Left lobe of liver (tissue), 2 donors: ENCODE measurements at regions not wholly inside any gene's neighbourhood (a gene's known extent, or its start where the extent isn't known, plus 50 kb on each side); places are given as distances from the start of the nearest gene placed in this dataset.

Source experiments
- ATAC-seq: fragments of 200-7000 bp; cut with Tn5 transposase; one replicate; pipeline ENCODE4 v1.9.1; 2020; ENCODE audit warnings: mild to moderate bottlenecking, moderate library complexity
- DNase-seq: peaks from one replicate; pipeline ENCODE4 v3.0.0-alpha.2; 2020; ENCODE audit warnings: low spot score
- donor health status: DM: no; HTN: no; CAD: no; lungs with moderate emphysema.
- donor health status: DM: no; HTN: yes; CAD: no.

DNA sequence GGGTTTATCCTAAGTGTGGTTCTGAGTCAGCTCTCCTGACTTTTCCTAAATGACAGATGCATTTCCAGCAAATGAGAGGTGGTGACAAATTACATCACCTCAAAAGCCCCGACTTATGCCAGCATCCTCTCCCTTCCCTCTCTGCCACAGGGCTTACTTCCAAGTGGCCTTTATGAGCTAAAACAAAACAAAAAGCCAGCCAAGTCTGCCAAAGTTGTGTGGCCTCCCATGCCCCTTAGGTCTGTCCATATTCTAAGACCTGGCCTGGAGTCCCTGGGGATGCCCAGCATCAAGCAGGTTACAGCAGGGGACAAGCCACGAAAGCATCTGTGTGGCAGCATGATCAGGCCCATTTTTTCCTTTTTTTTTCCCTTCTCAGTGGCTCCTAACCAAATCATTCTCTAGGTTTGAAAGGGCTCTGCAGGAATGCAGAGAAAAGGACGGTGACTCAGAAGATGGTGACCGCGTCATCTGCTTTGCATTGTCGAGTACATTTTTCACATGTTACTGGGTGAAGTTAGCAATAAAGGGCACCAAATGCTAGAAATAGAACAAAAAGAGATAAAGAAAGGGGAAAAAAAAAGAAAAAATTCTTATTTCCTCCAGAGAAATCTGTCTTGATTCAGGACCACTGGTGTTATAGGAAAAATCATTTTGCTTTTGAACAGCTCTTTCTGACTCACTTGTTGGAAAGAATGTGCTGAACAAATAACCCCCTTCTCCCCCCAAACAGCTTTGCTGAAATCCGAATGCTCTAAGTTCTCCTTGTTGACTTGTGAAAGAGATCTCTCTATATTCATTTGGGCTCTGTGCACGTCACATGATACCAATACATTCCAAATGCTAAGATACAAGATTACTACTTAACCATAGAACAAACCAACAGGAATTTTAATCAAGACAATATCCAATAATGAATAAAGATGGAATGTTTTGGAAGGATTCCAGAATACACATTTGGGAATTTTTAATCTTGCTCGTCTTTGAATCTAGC is 178.7 kb downstream of the EN1 start:
- ATAC-seq: no peak
- DNase-seq: no peak

DNA sequence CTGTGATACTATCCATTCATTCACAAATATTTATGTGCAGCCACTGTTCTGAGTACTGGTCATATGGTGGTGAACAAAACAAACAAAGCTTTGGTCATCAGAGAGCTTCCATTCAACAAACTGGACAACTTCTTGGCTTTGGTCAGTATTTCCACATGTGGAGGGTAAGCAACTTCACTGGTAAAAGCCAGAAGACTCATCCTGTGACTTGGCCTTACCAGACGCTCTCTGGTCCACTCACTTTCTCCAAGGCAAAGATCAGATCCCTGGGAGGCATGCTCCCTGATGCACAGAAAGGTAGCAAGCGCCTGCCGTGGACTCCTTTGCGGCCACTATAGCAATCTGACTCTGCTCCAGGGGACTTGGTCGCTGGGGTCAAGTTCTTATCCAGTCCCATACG is 179.5 kb downstream of the EN1 start:
- DNase-seq: no peak
- no peak for ATAC-seq

DNA sequence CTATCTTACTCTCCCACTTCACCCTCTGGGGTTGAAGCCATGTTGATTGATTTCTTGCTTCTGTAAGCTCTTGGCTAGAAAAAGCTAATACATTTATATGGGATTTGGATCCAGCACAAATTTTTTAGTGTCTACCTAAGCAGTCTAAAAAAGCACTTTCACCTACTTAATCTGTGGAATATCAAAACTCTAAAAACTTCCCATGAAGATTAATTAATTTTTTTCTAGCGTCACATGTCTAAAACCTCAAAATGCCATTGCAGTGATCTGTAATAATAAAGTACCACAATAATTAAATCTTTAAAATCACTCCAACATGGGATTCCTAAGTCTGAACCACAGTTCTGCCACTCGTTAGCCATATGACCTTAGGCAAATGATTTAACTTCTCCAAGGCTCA is 180.1 kb downstream of the EN1 start:
- no peak for ATAC-seq
- no peak for DNase-seq

DNA sequence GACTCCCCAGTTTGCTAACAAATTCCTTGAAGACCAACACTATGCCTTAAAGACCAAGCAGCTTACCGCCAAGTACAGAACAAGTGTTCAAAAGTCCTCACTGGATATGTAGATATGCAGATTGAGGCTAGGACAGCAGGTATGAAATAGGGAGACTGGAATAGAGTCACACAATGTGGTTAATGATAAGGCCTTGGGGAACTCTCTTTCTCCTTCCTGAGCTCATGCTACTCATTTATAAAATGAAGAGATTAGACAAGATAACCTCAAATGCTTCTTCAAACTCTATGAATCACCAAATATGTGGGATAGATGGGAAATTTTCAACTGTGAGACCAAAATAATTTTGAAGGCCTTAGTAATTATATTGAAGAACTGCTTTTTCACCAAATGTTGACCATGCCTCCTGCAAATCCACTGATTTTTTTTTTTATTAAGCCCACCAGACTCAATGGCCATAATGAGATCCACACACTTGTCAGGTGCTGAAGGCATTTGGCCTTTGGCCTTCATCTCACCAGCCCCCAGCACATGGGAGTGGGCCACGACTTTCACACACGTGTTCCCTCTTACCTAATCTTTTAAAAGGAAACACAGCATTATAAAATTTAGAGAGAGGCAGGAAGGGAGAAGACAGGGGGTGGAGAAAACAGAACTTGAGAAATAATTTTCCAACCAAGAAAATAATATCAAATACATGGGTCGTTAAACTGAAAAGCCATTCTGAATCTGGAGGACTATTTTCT is 181.5 kb downstream of the EN1 start:
- ATAC-seq: no peak
- no peak for DNase-seq

DNA sequence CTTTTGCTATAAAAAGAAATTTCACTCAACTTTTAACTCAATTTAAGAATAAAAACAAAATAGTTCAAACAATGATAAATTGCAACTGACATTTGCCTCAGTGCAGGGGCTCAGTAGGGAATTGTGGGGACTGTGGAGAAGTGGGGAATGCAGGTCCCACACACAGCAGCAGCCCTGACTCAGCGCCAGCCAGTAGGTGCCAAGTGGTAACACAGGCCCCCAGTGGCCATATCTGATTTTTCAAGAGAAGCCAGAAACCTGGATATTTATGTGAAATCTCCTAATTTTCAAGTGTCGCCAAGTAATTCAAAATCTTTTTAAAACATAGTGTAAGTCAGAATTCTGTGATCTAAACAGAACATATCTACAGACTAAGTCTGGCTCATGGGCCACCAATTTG is 186.3 kb downstream of the EN1 start:
- DNase-seq (no peak), ATAC-seq (no peak)

DNA sequence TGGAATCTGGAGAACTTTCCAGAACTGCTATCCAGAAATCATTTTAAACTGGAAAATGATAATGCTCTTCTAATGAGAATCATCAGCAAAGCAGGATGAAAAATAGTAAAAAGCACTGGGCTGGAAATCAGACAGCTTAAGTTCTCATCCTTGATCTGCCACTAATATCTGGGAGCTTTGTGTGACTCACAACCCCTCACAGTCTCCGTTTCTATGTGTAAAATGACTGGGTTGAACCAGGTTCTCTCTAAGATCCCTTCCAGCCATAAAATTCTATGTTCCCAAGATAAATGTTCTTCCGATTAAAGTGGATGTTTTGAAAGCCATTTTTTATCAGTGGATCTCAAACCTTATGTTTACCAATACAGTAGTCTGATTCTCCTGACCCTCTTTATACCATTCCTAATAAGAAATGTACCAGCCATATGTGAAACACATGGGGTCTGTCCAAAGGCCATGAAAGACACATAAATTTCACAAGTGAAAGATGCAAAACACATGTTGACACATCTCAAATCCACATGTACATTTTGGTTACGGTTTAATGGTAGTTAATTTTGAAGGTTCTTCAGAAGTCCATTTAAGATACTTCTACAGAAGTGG is 188.8 kb downstream of the EN1 start:
- DNase-seq: no peak
- ATAC-seq: no peak

DNA sequence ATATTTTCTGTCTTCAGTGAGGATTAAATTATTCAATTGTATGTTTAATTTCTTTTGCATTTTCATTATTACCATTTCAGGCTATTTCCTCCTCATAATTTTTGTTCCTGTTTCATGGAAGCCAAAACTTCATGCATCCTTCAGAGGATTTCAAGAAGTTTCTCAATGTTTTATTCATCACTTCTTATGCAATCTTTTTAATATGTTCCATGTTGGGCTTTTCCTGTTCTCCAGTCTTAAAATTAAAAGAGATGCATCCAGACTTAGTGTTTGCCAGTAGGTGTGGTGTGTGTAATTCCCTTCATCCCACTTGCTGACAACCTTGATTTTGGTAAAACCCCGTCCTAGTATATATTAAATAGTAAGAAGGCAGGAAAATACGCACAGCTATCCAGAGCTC is 190.0 kb downstream of the EN1 start:
- no peak for DNase-seq
- ATAC-seq: no peak

DNA sequence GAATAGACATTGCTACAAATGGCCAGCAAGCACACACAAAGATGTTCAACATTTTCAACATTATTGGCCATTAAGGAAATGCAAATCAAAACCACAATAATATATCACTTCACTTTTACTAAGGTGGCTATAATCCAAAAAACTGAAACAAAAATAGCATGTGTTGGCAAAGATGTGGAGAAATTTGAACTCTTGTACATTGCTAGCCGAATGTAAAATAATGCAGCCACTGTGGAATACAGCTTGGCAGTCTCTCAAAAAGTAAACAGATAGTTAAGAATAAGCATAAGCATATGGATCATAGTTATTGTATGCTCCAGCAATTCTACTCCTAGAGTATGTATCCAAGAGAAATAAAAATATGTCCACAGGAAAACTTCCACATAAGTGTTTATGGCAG is 192.5 kb downstream of the EN1 start:
- ATAC-seq: no peak
- DNase-seq: no peak

DNA sequence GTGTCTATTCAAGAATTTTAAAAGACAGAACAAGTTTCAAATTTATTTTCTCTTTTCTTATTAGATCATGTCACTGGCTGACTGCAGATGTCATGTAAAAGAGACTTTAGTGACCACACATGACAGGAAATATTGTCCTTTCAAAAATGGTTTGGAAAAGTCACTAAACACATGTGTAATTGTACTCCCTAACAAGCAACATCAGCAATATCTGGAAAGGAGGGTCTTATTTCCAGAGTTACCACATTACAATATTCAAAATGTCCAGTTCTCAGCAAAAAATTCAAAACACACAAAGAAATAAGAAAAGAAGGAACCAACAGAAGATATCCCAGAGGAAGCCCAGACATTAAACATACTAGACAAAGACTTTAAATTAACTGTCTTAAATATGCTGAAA is 197.1 kb downstream of the EN1 start:
- DNase-seq (no peak), ATAC-seq (no peak)

DNA sequence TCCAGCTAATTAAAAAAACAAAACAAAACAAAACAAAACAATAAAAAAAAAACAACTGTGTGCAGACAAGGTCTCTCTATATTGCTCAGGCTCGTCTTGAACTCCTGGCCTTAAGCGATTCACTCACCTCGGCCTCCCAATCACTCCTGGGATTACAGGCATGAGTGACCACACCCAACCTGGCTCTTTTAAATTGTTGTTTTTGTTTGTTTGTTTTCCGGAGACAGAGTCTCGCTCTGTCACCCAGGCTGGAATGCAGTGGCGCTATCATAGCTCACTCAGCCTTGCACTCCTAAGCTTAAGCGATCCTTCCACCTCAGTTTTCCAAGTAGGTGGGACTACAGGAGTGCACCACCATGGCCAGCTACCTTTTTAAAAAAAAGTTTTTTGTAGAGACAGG is 201.6 kb downstream of the EN1 start:
- DNase-seq (no peak), ATAC-seq (no peak)

DNA sequence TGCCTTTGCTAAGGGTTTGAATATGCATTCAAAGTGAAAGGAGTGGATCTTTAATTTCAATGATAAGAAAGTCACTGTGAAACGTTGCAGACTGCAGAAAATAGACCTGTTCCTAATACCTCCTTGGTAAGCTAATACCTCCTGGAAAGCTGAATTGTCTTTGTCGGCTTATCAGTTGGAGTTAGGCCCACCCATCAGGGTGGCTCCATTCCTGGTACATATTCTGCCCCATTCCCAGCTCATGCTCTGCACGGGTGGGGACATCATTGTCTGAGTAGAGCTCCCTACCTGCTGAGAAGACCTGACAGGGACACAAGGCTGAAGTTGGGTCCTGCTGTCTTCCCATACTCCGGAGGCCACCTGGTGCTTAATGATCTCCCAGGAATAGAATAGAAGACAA is 203.3 kb downstream of the EN1 start:
- no peak for ATAC-seq
- DNase-seq: no peak

DNA sequence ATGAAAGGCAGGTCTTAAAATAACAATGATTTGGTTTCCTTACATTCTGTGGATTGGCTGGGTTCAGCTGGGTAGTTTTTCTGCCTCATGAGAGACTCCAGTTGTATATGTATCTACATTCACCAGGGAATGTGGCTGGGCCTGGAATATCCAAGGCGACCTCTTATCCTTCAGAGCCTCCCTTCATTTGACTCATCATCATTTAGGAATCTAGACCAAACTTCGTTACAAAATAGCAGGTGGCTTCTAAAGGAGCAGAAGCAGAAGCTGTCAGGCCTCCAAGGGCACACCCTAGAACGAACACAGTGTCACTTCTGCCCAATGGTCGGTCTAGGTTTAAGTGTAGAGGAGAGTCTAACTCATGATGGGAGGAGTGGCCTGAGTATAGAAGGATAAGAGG is 204.2 kb downstream of the EN1 start:
- no peak for ATAC-seq
- DNase-seq: no peak

DNA sequence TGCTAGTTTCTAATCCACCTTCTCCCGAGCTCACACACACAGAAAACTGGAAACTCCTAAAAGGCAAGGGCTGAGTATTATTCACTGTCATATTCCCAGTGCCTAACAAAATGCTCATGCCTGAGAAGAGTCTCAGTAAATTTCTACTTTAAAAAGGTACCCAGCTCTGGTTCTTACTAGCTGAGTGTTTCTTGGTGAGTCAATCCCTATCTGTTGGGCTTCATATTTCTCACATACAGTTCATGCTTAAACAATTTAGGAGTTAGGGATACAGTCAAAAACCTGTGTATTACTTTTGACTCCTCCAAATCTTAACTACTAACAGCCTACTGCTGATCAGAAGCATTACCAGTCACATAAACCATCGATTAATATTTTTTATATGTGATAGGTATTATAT is 204.9 kb downstream of the EN1 start:
- ATAC-seq (no peak), DNase-seq (no peak)

DNA sequence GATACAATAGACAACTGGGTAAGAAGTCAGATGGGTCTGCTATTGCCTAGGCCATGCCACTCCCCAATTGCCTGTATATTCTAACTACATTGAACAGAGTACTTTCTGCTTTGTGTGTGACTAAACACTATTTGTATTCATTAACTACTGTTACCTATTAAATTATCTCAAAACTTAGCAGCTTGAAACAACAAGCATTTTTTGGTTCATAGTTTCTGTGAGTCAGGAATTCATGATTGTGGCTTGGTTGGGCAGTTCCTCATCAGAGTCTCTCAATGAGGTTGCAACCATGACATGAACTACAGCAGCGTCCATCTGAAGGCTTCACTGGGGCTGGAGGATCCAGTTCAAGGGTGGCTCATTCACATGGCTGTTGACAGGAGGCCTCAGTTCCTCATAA is 205.7 kb downstream of the EN1 start:
- ATAC-seq: no peak
- no peak for DNase-seq

DNA sequence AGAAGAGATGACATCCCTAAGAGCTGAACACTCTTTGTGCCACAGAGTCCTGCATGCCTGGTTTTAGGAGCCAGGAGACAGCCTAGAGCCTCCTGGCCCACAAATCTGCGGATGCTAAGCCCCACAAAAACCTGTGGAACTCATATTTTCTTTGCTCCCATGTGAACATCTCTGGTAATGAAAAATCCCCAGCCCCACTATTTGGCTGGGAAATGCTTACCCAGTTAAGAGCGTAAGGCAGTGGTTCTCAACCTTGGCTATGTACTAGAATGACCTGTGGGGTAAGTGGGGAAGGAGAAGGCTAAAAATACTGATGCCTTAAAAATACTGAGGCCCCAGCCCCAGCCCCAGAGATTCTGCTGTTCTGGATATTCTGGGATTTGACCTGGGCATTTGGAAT is 208.1 kb downstream of the EN1 start:
- DNase-seq (no peak), ATAC-seq (no peak)

DNA sequence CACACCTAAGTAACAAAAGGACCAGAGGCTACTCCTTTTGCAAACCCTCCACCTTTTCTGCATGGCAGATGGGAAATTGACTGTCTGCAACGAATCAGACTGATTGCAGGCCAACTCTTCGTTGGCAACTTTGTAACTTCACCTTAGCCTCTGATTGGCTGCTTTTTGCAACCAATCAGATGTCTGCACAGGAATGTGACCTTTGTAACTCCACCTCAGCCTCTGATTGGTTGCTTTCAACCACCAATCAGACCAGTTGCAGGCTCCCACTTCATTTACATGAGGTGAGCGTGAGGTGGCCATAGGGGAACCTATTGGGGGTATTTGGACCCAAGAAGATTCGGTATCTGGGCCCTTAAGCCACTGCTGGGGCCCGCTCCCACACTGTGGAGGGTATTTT is 209.0 kb downstream of the EN1 start:
- ATAC-seq (no peak), DNase-seq (no peak)

DNA sequence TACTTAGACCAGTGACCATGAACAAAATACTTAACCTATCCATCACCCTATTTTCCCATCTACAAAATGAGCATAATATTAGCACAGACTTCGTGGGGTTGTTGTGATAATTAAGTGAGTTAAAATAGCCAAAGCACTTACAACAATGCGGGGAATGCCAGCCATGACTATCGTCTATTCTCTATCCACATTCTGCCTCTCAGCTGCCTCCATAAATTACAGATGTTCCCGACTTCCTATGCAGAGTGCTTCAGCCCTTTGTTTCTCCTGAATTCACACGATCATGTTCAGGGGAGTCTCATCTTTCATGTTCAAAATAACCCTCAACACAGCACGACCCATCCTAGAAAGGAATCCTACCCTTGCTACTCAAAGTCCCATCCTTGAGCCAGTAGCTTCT is 211.6 kb downstream of the EN1 start:
- ATAC-seq: no peak
- DNase-seq: no peak

DNA sequence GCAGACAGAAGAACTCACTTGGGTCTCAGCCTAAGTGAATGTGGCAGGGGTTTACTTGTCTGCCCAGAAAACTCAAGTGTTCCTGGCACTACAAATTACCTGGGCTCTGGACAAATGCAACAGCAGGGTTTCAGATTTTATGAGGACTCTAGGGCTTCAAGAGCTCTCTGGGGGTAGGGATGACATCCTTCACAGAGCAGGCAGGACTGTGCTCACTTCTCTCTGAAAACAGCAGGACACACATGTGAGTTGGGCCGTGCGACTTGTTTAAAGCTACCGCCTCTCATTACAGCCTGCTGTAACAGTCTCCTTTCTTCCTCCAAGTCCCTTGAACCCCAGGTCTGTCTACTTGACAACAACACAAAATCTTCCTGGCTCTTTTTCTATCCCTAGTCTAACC is 212.6 kb downstream of the EN1 start:
- no peak for ATAC-seq
- no peak for DNase-seq

DNA sequence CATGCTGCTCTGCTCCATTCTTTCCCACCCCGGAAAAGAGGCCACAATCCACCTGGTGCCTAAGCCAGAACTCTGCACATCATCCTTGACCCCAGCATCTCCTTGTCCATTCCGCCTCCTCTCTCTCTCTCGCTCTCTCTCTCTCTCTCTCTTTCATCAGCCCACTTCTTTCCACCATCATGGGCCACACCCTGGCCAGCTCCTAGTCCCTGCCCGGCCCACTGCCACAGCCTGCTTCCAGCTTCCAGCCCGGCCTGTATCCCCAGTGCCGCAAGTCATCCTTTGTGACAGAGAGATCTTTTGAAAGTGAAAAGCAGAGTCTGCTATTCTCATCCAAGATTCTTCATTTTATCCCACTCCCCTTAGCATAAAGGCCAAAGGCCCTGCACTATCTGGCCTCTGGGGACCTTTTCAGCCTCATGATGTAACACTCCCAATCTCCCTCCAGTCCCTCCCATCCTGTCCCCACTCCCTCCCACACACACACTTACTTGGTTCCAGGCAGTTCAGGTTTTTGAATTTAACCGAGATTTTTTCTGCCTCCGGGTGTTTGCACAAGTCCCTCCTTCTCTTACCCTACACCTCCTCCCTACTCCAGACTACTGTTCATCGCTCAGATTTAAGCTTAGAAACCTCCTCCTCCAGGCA is 214.0 kb downstream of the EN1 start:
- ATAC-seq: no peak

DNA sequence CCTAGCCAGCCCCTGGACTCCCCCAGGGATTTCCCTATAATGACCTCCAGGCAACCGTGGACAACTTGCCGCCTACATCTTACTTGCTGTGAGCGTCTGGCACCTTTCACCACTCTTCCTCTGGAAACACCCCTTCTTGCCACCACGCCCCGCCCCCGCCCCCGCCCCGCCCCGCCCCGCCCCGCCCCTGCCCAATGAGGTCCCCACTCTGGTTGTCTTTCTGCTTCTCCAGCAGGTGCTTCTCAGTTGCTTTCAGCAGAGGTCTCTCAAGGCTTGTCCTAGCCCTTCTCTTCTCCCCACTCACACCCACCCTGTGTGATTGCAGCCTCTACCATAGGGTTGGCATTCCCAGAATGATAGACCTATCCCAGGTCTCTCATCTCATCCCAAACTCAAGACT is 214.5 kb downstream of the EN1 start:
- DNase-seq (no peak), ATAC-seq (no peak)

More for the DNA sequence above, 214.0 kb downstream of the EN1 start:
- DNase-seq: no peak

DNA sequence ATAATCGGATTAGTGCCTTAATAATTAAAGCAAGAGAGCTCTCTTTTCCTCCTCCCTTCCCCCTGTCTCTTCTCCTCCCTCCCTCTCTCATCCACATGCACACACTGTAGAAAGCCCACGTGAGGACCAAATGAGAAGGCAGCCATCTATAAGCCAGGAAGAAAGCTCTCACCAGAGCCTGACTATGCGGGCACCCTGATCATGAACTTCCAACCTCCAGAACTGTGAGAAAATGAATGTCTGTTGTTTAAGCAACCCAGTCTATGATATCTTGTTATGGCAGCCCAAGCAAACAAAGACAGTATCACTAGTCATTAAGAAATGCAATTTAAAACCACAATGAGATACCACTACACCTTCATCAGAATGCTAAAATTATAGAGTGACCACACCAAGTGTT is 220.3 kb downstream of the EN1 start:
- ATAC-seq (no peak), DNase-seq (no peak)
